CD4-positive, alpha-beta T cell treated with Interleukin-17A for 1 hour (primary cell): ENCODE measurements at regions not wholly inside any gene's neighbourhood (a gene's known extent, or its start where the extent isn't known, plus 50 kb on each side); places are given as distances from the start of the nearest gene placed in this dataset.

Experiments used
- DNase-seq: peaks from one replicate; pipeline ENCODE4 v3.0.0-alpha.2; 2020

DNA sequence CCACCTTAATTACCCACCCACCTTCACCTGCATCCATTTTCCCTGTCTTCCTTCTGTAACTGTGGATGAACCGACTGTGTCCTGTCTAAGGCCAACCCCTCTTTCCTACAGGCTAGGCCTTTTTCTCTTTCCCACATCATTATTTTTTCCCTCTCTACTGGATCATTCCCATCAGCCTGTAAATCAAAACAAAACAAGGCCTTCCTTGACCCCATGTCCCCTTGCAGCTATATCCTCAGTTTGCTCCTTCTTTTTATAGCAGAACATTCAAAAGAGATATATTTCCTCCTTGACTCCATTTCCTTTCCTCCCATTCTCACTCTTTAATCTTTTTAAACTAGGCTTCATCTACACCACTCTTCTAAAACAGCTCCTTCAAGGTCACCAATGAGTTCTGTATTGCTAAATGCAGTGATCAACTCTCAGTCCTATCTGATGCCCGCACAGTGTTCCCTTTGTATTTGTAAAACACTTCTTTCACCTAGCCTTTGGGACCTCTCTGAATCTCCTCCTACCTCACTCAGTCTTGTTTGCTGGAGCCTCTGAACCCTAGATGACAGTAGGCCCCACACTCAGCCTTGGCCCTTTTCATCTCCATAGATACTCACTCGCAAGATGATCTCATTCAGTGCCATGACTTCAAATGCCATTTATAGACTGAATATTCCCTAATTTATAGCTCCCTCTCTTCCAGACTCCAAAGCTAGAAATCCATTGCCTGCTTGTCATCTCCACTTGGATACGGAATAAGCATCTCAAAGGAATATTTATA, 55.7 kb downstream of the CXCR4 start:
- DNase-seq = no peak

DNA sequence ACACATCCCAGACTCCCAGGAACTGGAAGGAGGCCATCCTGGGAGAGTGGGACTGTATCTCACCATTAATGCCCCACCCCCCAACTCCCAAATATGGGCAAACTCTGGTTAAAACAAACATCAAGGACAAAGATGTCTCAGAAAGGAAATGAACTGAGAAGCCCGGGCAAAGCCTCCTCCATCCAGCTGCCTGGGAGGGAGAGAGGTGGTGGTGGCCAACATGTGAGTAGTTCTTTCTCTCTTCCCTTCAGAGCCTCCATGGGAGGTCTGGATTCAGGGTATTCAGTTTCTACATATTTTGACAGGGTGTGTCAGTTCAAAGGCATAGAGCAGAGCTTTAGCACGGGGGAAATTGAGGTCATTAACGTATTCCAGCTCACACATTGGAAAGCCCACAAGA, 57.5 kb downstream of the CXCR4 start:
- DNase-seq = no peak

DNA sequence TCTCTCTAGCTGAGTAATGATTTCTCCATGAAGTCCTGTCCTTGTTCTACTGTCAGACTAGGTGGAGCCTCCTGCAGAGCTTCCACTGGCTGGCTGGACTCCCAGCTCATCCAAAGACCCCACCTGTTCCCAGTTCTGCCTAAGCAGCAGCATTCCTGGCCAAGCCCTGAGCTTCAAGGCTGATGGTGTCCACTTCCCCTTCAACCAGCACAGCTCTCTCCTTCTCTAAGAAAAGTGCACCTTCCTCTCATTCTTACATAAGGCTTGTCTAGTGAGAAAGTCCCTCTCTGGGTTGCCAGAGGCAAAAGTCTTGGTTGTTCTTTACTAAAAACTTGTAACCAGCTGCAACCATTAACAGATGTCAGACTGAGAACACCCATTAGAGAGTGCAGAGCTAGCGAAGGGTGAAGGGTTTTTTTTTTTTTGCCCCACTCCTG, 58.9 kb downstream of the CXCR4 start:
- no peak for DNase-seq

DNA sequence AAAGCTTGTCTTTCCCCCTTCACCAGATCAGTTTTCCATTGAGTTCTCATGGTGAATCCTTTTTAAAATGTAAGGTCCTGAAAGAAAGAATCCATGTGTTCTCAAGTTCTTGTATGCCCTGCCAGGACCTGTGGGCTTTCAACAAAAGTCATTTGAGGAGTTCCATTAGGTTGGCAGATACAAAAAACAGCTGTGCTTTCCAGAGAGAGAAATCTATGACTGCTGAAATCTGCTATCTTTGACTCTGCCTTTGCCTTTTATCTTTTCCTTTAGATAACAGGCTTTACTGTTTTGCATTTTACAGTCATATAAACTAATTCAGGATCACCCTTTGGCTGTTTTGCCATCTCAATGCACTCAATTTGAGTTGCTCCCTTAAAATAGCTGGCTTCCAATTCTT, 59.7 kb downstream of the CXCR4 start:
- no peak for DNase-seq

DNA sequence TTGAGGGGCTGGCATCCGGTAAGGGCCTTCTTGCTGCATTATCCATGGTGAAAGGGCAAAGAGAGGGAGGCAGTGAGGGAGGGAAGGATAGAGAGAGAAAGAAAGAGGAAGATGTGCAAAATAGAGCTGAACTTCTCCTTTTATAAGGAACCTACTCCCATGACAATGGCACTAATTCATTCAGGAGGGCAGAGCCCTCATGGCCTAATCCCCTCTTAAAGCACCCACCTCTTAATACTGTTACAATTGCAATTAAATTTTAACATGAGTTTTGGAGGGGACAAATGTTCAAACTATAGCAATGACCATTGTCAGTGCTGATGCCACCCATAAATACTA, 60.2 kb downstream of the CXCR4 start:
- DNase-seq = no peak

DNA sequence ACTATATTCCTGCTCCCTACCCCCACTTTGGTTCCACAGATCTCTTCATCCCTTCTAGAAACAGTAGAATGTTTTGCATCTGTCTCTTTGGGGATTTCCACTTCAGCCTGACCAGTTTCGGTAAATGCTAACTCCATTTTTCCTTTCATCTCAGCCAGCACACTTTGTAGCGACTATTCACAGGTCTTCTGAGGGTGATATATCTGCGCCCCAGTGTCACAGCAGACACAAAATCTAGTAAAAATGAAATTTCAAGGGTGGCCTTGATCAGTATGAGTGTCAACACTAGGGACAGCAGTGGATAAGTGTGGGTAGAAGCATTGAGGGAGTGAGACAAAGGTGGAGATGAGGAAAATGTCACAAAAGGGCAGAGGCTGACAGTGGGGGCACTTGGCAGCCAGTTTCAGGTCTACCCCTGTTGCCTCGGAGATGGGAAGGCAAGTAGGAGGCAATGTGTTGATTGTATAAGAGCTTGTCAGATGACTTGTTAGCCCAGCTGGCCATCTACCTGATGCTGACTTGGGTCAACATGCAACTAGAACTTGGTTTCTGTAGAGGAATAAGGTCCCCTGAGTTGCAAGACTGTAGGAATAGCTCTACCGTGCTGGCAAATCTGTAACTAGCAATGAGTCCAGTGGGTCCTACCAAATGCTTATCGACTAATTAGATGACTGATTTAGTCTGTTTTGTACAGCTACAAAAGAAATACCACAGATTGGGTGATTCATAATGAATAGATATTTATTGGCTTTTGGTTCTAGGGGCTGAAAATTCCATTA, 60.7 kb downstream of the CXCR4 start:
- DNase-seq = peak; percentile 69

DNA sequence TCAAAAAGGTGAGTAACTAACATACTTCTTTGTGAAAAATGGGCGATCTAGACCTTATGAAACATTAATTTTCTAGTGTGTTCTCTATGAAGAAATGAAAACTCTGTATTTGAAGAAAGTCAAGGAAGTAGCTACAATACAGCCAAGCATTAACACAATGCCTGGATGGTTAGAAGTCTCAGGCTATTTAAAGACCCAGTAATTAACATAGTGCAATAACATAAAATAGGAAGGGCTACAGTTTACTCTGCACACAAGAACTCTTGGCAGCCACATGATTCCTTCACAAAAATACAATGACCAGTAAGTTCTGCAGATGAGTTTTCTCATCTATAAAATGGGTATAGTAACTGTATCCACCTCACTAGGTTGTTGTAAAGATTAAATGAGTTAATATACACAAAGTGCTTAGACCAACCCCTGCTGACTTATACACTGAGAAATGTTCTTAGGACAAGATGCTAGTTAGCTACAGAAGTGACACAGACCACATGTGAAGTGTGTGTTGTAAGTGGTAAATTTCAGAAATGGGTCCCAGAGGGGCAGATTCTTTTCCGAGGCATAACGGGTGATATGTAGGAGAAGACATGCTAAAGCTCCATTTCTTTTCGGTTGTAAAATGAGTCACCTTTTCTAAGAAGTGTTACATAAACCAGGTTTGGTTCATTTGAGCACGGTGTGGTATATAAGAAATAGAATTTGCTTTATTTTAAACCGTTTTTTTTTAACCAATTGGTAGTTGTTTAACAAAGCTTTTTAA, 61.8 kb downstream of the CXCR4 start:
- no peak for DNase-seq

DNA sequence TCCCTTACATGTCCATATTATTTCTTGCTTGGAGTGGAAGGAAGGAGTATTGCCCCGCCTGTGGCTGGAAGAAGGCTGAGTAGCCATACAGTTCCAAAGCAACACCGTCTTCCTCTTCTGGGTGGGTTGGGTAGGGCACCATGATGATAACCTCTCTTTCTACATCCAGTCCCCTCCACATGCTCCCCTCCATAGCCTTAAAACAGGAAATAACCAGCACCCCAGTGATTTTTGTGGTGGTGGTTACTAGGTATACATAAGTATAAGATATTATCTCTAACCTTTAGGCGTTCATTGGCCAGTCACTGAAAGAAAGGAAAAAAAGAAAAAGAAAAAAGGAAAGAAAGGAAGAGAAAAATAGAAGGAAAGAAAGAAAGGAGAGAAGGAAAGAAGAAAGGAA, 63.1 kb downstream of the CXCR4 start:
- no peak for DNase-seq

DNA sequence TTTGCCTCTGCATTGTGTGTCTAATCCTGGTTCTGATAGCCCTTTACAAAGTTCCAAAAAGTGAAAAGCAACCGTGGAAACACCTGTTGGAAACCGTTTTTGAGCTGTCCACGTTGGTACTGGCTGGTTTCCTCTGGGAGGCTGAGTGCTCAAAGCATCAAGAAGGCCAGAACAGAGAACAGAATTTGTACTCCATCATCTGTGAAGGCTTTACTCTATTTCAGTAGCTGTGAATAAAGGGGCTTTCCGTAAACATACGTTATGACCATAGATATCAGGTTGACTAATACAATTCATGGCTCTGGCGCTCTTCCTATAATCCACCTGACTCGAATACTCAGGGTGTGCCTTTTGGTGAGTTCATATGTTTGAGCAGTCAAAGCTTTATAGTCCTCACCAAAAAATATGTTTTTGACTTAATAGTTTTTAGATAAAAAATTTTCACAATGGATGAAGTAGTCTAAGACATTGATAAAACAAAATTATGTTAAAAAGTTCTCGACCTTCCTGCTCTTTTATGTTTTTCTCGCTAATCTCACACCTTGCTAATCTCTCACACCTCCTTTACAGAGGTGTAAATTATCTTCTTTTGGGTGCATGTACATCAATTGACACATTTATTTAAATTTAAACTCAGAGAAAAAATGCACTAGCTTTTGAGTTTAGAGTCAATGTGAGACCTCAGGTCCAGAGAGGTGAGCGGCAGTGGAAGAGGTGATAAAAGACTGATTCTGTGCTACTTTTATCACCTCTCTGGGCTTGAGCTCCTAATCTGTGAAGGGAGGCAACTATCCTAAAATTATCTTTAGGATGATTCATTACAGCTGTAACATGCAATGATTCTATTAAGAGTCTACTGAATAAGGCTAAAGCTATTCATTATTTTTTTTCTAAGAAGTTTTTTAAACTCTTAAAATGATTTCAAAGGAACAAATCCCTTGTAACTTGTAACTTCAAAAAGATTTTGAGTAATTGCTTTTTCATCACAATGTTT, 65.3 kb downstream of the CXCR4 start:
- DNase-seq = peak; percentile 40

DNA sequence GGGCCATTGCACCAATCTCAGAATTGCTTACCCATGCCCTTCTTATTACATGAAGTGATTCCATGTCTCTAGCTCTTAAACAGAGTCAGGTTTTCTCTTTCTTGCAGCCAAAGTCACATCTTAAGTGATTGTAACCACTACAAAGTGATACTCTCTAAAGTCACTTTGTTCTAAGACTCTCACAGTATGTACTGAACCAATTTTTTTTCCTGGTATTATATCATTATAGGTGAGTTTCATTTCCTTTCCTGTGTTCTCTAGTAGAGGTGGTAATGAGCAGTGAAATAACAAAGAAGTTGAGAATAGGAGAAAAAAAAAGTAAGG, 66.3 kb upstream of the DARS1 start:
- DNase-seq = peak; percentile 45

DNA sequence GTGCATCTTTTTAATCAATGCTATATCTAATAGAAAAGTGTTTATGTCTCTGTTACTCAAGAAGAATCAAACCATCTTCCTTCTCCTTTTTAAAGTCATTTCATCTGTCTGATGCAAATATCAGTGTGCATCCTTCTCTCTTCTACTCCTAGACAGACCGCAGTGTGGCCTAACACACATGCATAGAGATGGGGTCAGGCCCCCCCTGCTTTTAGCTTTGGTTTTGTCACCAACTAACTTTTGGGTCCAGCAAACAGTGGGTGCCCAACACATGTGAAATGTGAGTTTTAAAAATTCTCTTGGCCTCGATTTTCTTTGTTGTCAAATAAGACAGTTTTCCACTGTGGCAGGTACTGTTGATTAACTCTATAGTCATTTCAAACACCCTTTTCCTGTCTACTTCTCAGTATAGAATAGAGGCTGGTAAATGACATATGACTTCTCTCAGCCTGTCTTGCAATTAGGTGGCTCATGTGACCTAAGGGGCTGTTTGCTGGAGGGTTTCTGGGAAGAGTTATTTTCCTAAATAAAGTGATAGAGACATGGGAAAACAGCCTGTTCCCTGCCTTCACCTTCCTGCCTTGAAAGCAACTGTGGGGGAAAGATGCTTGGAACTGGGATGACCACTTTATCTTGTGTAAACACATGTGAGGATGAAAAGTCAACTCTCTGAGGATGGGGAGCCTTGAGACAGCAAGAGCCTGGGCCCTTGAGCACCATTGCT, 65.7 kb upstream of the DARS1 start:
- DNase-seq = no peak

DNA sequence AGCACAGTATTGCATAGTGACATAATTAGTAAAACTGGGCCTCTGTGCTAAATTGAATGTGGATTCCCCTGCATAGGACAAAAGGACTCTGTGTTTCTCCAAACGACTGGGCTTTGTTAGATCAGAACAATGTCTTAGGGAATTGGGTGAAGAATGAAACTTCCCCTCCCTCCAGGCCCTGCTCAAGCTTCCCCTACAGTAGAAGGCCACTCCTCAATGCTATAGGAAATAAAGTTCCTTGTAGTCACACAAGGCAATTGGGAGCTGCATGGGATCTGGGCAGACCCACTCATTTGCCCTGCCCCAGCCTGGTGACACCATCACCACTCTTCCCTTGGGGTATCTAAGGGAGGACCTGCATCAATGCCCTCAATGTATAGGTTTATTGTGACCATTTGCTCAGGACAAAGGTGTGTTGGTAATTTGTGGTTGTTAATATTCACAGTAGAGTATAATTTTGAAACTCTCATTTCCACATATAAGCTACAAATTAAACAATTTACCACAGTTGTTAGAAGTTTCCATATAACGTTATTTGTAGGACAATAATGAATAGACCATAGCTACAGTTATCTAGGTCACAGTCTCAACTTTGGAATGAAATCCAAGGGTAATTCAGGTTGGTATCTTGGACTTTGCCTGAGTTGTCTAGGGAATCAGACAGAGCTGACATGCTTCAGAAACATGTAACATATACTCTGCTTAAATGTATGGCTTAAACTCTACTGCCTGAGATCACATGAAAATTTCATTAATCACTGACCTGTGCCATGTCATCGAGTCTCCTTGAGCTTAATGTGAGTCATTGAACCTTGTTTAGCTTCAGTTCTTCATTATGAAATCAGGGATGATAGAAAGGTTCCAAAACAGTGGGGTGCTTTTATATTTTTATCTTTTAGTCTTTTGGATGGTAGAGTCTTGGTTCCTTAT, 64.8 kb upstream of the DARS1 start:
- no peak for DNase-seq

DNA sequence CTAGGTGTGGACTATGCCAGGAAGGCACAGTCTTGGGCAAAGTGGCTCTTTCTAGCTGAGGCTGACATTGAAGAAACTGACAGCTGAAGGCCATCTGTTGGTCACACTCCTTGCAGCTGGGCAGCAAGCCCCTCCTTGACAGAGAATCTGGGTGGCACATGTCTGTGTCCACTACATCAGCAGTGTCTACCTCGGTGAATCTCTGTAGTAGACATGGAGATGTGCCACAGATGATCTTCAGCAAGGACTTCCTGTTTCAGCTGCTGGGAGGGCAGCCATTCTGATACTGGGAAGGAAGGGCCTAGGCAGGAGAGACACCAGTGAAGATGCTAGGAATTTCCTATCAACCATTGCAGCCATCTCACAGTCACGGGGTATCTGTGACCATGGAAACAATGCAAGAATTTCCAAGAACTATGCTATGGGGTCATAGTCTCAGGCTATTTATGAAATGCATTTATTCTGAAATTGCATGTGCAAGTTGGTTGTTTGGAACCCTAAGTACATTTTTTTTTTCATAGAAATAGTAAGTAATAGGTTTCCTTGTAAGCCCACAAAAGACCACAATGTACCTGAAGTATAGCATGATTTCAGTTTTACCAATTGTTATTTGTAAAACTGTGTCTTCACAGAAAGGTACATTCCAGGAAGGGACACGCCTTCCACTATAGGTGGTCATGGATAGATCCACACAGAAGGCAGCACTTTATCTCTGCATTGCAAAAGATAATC, 63.8 kb upstream of the DARS1 start:
- DNase-seq = no peak

DNA sequence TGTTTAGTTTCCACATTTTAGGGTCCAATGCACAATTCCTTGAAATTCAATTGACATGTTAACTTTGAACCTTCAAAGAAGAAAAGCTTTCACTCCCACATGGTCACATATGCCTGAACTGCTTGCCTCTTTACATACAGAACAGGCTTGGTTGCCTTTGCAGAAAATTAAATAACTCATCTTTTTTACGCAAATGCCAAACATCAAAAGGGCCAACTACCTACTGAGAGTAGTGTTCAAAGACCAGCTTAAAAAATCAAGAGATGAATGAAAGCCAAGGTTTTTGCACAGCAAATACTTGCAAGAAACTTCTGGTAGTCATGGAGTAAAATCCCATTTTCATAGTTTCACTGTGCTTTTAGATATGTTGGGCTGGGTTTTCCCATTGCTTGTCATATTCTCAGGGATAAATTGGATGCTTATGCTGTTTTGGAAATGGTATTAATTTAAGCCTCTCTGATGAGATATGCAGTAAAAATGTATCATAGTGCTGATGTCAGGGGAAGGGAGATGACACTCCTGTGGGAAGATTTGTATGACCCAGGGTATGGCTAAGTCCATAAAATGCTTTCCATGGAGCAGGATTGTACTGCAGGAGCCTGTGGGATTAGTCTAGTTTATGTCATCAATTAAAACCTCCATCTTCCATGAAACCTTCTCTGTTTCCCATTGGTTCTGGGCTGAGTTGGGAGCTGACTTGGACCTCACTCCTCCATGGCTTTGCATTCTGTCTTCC, 60.6 kb upstream of the DARS1 start:
- no peak for DNase-seq

DNA sequence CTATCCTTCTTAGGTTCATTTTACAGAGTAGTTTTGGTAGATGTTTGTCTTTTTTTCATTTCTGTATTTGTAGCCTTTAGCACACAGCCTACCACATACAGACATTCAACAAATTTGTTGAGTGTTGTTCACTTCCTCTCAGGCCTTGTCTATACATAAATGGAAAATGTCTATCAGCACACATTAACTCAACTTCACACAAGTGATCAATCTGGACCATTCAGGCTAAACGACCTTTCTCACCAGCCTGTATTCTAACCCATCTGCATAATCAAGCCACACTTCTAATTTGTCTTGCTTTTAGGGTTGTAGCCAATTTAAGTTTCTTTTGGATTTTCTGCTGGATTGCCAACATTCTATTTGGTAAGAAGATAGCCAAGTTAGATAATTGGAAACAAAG, 59.9 kb upstream of the DARS1 start:
- no peak for DNase-seq
